WTC11 (cell line): ENCODE measurements at regions not wholly inside any gene's neighbourhood (a gene's known extent, or its start where the extent isn't known, plus 50 kb on each side); places are given as distances from the start of the nearest gene placed in this dataset.

Experiments
- ATAC-seq: fragments of 200-7000 bp; cut with Tn5 transposase; 2 replicates; pipeline ENCODE4 v1.10.0; 2021; ENCODE audit warnings: mild to moderate bottlenecking, moderate library complexity
- CTCF ChIA-PET: fragments of 300-600 bp; sonication (Branson Sonifier 250); formaldehyde crosslinking; loops from one replicate; lab custom pipeline; 2021; ENCODE audit warnings: antibody characterized with exemption; lab: Charles Lee
- POLR2A ChIA-PET: fragments of 350-600 bp; sonication (Branson Sonifier 250); formaldehyde crosslinking; loops from one replicate; lab custom pipeline; 2021; ENCODE audit warnings: antibody characterized with exemption; lab: Charles Lee
- DNase-seq: peaks from one replicate; pipeline ENCODE4 v3.0.0; 2021; ENCODE audit warnings: low spot score
- H3K27ac Mint-ChIP-seq: 2 replicates; pipeline ENCODE4 v1.8.0; 2021; ENCODE audit warnings: mixed read lengths
- H3K27me3 Mint-ChIP-seq: 2 replicates; pipeline ENCODE4 v1.8.0; 2021; ENCODE audit warnings: low read depth, mild to moderate bottlenecking, moderate library complexity, mixed read lengths
- H3K36me3 Mint-ChIP-seq: 2 replicates; pipeline ENCODE4 v1.8.0; 2021; ENCODE audit warnings: mixed read lengths
- H3K4me1 Mint-ChIP-seq: 2 replicates; pipeline ENCODE4 v1.8.0; 2022; ENCODE audit warnings: mixed read lengths
- H3K4me3 Mint-ChIP-seq: 2 replicates; pipeline ENCODE4 v1.8.0; 2021; ENCODE audit warnings: mild to moderate bottlenecking, moderate library complexity, mixed read lengths
- H3K9me3 Mint-ChIP-seq: 2 replicates; pipeline ENCODE4 v1.8.0; 2021; ENCODE audit warnings: mixed read lengths
- ATF1 ChIP-seq: sonication (generic); formaldehyde crosslinking; IDR thresholded peaks from 2 replicates; pipeline ENCODE4 v1.8.1; 2023; ENCODE audit warnings: mild to moderate bottlenecking, moderate library complexity, missing genetic modification reagents
- EMX1 ChIP-seq: fragments of 250-450 bp; sonication (Bioruptor Pico); IDR thresholded peaks from 2 replicates; pipeline ENCODE4 v1.8.0; 2021; ENCODE audit warnings: mild to moderate bottlenecking
- ESRRA ChIP-seq: sonication (generic); formaldehyde crosslinking; IDR thresholded peaks from 2 replicates; pipeline ENCODE4 v1.8.1; 2022; ENCODE audit warnings: mild to moderate bottlenecking, missing genetic modification reagents, borderline replicate concordance
- KAT7 ChIP-seq: sonication (generic); formaldehyde crosslinking; IDR thresholded peaks from 2 replicates; pipeline ENCODE4 v1.8.1; 2023; ENCODE audit warnings: missing genetic modification reagents, mild to moderate bottlenecking, borderline replicate concordance
- MYBL2 ChIP-seq: sonication (generic); formaldehyde crosslinking; IDR thresholded peaks from 2 replicates; pipeline ENCODE4 v1.8.1; 2023; ENCODE audit warnings: mild to moderate bottlenecking, moderate library complexity, missing genetic modification reagents
- NR1H2 ChIP-seq: sonication (generic); formaldehyde crosslinking; IDR thresholded peaks from 2 replicates; pipeline ENCODE4 v1.9.0; 2021; ENCODE audit warnings: mild to moderate bottlenecking, moderate library complexity, missing genetic modification reagents
- SMAD4 ChIP-seq: sonication (generic); formaldehyde crosslinking; IDR thresholded peaks from 2 replicates; pipeline ENCODE4 v1.8.0; 2022; ENCODE audit warnings: mild to moderate bottlenecking, missing genetic modification reagents
- TEAD4 ChIP-seq: sonication (generic); formaldehyde crosslinking; IDR thresholded peaks from 2 replicates; pipeline ENCODE4 v1.8.0; 2022; ENCODE audit warnings: mild to moderate bottlenecking, missing genetic modification reagents
- USF1 ChIP-seq: sonication (generic); formaldehyde crosslinking; IDR thresholded peaks from 2 replicates; pipeline ENCODE4 v1.8.0; 2022; ENCODE audit warnings: mild to moderate bottlenecking, missing genetic modification reagents
- ZBTB21 ChIP-seq: sonication (generic); formaldehyde crosslinking; IDR thresholded peaks from 2 replicates; pipeline ENCODE4 v1.8.1; 2023; ENCODE audit warnings: mild to moderate bottlenecking, missing genetic modification reagents, borderline replicate concordance
- ZNF317 ChIP-seq: sonication (generic); formaldehyde crosslinking; IDR thresholded peaks from 2 replicates; pipeline ENCODE4 v1.8.1; 2023; ENCODE audit warnings: low read depth, mild to moderate bottlenecking, moderate library complexity, missing genetic modification reagents, borderline replicate concordance
- TF ChIP-seq, protein P1 (sequence below): sonication (generic); formaldehyde crosslinking; IDR thresholded peaks from 2 replicates; pipeline ENCODE4 v1.8.1; 2022; ENCODE audit warnings: missing genetic modification reagents, borderline replicate concordance
- TF ChIP-seq, protein P2 (sequence below): sonication (generic); formaldehyde crosslinking; IDR thresholded peaks from 2 replicates; pipeline ENCODE4 v1.8.1; 2023; ENCODE audit warnings: mild to moderate bottlenecking, missing genetic modification reagents, borderline replicate concordance
- TF ChIP-seq, protein P3 (sequence below): sonication (generic); formaldehyde crosslinking; IDR thresholded peaks from 2 replicates; pipeline ENCODE4 v1.8.0; 2022; ENCODE audit warnings: missing genetic modification reagents

GRCh38 chr12:132389026-132389425 is 59.6 kb upstream of the GALNT9 start:
- peaks cover 45% of the 10 kb centered on the region for H3K27me3 Mint-ChIP-seq
- CTCF ChIA-PET = interaction anchor here (0.6 to 2.7 kb wide), 5 partner anchors 13 to 226 kb away, joined by 3 to 23 read pairs (median 3); no protein-coding TSS in a partner anchor
- H3K36me3 Mint-ChIP-seq = no peaks in the 10 kb centered on the region

DNA sequence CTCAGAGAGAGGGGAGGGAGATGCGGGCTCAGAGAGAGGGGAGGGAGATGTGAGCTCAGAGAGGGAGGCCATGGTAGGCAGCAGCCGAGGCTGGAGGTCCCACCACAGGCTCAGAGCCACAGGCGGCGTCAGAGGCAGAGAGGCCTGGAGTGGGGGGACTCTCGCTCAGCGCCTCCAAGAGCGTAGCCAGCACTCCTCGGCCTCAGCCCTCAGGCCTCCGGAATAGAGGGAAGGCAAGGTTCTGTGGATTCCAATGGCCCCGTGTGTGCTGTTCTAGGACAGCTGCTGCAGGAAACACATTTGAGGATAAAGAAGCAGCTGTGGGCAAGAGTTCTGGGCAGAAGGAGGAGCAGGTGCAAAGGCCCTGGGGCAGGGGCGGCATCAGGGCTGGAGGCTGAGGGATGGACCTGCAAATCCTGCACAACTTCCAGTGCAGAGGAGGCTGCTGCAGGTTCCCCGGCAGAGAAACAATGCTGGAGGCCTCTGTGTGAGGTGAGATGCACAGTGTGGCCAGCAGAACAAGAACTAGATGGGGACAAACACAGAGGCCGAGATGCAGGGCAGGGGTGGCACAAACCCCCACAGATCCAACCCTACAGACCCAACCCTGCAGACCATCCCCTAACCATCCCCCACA is 59.1 kb upstream of the GALNT9 start:
- H3K9me3 Mint-ChIP-seq = no peaks in the 10 kb centered on the region
- no peak overlapping the region for H3K27ac Mint-ChIP-seq
- DNase-seq = no peak
- POLR2A ChIA-PET = no interaction called here
- CTCF ChIA-PET = interaction anchor here (0.6 to 4.4 kb wide), 4 partner anchors 26 to 178 kb away, joined by 3 to 23 read pairs (median 12); no protein-coding TSS in a partner anchor
- peaks cover 15% of the 10 kb centered on the region for H3K4me1 Mint-ChIP-seq
- H3K4me3 Mint-ChIP-seq = no peak overlapping the region
- H3K36me3 Mint-ChIP-seq = no peaks in the 10 kb centered on the region
- peaks cover 44% of the 10 kb centered on the region for H3K27me3 Mint-ChIP-seq
- TF ChIP-seq ZNF317 (CRISPR knock-in tag) (no peak), TEAD4 (CRISPR knock-in tag) (no peak)
- no peak for ATAC-seq

More at GRCh38 chr12:132389026-132389425, 59.6 kb upstream of the GALNT9 start:
- H3K4me1 Mint-ChIP-seq = peaks cover 15% of the 10 kb centered on the region
- H3K4me3 Mint-ChIP-seq = no peak overlapping the region
- H3K27ac Mint-ChIP-seq = no peak overlapping the region
- TF ChIP-seq, protein P1, sequence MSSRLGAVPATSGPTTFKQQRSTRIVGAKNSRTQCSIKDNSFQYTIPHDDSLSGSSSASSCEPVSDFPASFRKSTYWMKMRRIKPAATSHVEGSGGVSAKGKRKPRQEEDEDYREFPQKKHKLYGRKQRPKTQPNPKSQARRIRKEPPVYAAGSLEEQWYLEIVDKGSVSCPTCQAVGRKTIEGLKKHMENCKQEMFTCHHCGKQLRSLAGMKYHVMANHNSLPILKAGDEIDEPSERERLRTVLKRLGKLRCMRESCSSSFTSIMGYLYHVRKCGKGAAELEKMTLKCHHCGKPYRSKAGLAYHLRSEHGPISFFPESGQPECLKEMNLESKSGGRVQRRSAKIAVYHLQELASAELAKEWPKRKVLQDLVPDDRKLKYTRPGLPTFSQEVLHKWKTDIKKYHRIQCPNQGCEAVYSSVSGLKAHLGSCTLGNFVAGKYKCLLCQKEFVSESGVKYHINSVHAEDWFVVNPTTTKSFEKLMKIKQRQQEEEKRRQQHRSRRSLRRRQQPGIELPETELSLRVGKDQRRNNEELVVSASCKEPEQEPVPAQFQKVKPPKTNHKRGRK = no peak
- no peak for TF ChIP-seq ZBTB21 (CRISPR knock-in tag)
- TF ChIP-seq, protein P2, sequence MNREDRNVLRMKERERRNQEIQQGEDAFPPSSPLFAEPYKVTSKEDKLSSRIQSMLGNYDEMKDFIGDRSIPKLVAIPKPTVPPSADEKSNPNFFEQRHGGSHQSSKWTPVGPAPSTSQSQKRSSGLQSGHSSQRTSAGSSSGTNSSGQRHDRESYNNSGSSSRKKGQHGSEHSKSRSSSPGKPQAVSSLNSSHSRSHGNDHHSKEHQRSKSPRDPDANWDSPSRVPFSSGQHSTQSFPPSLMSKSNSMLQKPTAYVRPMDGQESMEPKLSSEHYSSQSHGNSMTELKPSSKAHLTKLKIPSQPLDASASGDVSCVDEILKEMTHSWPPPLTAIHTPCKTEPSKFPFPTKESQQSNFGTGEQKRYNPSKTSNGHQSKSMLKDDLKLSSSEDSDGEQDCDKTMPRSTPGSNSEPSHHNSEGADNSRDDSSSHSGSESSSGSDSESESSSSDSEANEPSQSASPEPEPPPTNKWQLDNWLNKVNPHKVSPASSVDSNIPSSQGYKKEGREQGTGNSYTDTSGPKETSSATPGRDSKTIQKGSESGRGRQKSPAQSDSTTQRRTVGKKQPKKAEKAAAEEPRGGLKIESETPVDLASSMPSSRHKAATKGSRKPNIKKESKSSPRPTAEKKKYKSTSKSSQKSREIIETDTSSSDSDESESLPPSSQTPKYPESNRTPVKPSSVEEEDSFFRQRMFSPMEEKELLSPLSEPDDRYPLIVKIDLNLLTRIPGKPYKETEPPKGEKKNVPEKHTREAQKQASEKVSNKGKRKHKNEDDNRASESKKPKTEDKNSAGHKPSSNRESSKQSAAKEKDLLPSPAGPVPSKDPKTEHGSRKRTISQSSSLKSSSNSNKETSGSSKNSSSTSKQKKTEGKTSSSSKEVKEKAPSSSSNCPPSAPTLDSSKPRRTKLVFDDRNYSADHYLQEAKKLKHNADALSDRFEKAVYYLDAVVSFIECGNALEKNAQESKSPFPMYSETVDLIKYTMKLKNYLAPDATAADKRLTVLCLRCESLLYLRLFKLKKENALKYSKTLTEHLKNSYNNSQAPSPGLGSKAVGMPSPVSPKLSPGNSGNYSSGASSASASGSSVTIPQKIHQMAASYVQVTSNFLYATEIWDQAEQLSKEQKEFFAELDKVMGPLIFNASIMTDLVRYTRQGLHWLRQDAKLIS = no peak
- TF ChIP-seq NR1H2 = no peak
- no peak for TF ChIP-seq EMX1 (CRISPR knock-in tag)
- TF ChIP-seq MYBL2 (CRISPR knock-in tag) = no peak
- no peak for TF ChIP-seq USF1 (CRISPR knock-in tag)
- no peak for TF ChIP-seq ESRRA
- TF ChIP-seq KAT7 (CRISPR knock-in tag) = no peak
- TF ChIP-seq, protein P3, sequence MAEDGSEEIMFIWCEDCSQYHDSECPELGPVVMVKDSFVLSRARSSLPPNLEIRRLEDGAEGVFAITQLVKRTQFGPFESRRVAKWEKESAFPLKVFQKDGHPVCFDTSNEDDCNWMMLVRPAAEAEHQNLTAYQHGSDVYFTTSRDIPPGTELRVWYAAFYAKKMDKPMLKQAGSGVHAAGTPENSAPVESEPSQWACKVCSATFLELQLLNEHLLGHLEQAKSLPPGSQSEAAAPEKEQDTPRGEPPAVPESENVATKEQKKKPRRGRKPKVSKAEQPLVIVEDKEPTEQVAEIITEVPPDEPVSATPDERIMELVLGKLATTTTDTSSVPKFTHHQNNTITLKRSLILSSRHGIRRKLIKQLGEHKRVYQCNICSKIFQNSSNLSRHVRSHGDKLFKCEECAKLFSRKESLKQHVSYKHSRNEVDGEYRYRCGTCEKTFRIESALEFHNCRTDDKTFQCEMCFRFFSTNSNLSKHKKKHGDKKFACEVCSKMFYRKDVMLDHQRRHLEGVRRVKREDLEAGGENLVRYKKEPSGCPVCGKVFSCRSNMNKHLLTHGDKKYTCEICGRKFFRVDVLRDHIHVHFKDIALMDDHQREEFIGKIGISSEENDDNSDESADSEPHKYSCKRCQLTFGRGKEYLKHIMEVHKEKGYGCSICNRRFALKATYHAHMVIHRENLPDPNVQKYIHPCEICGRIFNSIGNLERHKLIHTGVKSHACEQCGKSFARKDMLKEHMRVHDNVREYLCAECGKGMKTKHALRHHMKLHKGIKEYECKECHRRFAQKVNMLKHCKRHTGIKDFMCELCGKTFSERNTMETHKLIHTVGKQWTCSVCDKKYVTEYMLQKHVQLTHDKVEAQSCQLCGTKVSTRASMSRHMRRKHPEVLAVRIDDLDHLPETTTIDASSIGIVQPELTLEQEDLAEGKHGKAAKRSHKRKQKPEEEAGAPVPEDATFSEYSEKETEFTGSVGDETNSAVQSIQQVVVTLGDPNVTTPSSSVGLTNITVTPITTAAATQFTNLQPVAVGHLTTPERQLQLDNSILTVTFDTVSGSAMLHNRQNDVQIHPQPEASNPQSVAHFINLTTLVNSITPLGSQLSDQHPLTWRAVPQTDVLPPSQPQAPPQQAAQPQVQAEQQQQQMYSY (CRISPR knock-in tag) = no peak
- no peak for TF ChIP-seq ATF1 (CRISPR knock-in tag)
- TF ChIP-seq SMAD4 (CRISPR knock-in tag) = no peak
- DNase-seq (no peak), ATAC-seq (no peak)
- POLR2A ChIA-PET = no interaction called here
- no peaks in the 10 kb centered on the region for H3K9me3 Mint-ChIP-seq
